GM12878 (cell line): ENCODE measurements at regions not wholly inside any gene's neighbourhood (a gene's known extent, or its start where the extent isn't known, plus 50 kb on each side); places are given as distances from the start of the nearest gene placed in this dataset.
A peak's percentile ranks its signal among the peaks of the same experiment; 100 is the strongest.

Experiments used
- ATAC-seq: fragments of 200-7000 bp; cut with Tn5 transposase; 3 replicates; pipeline ENCODE4 v1.9.1; 2020; ENCODE audit warnings: mild to moderate bottlenecking, moderate library complexity
- BruUV-seq: library from RNA; stranded (reverse); fragments of 400-500 nt; replicated peaks from 2 replicates; lab custom pipeline; 2021; lab: Mats Ljungman, UMichigan
- CTCF ChIA-PET: fragments of 300-600 bp; sonication (Branson Sonifier 250); formaldehyde crosslinking; extraction: SDS; loops from one replicate; lab custom pipeline; 2021; ENCODE audit warnings: inconsistent platforms; lab: Yijun Ruan, JAX
- POLR2A ChIA-PET: fragments of 350-600 bp; formaldehyde crosslinking; extraction: SDS; loops from one replicate; lab custom pipeline; 2021; ENCODE audit warnings: inconsistent platforms; lab: Charles Lee
- RAD21 ChIA-PET: fragments of 300-600 bp; sonication (Branson Sonifier 250); formaldehyde crosslinking; loops from one replicate; lab custom pipeline; 2023; ENCODE audit warnings: antibody characterized with exemption; ENCODE audit not compliant: unreplicated experiment; lab: Charles Lee
- SMC1A ChIA-PET: fragments of 300-600 bp; sonication (Branson Sonifier 250); formaldehyde crosslinking; loops from one replicate; lab custom pipeline; 2023; ENCODE audit not compliant: unreplicated experiment, uncharacterized antibody; lab: Charles Lee
- DNase-seq: peaks from one replicate; pipeline ENCODE4 v3.0.0-alpha.2; 2011; ENCODE audit warnings: low read depth, low spot score
- FAIRE-seq: peaks from 3 replicates; lab custom pipeline; 2011; peaks lifted over from hg19 to GRCh38; lab: Jason Lieb, UNC
- H2AFZ ChIP-seq: 2 replicates; pipeline ENCODE4 v1.6.0; 2011; ENCODE audit warnings: low read depth, low read length, control low read depth; ENCODE audit not compliant: control insufficient read depth
- H3K27ac ChIP-seq: 2 replicates; pipeline ENCODE4 v1.5.1; 2011; ENCODE audit warnings: control low read depth; ENCODE audit not compliant: control insufficient read depth, insufficient read depth
- H3K27me3 ChIP-seq, 2 experiments: replicated peaks in 1 of 2; 2 replicates each; pipeline versions ENCODE4 v1.6.0 to v1.6.1; 2011; ENCODE audit warnings: low read length in 1 of 2; ENCODE audit not compliant: control insufficient read depth in 2 of 2, insufficient read depth in 2 of 2
- H3K36me3 ChIP-seq, 2 experiments: 2 replicates each; pipeline ENCODE4 v1.5.1; 2011; ENCODE audit warnings: low read length in 1 of 2; ENCODE audit not compliant: control insufficient read depth in 2 of 2, insufficient read depth in 2 of 2
- H3K4me1 ChIP-seq: 2 replicates; pipeline ENCODE4 v1.6.1; 2011; ENCODE audit warnings: mild to moderate bottlenecking, low read length, moderate library complexity, mixed read lengths; ENCODE audit not compliant: control insufficient read depth, insufficient read depth
- H3K4me2 ChIP-seq: 2 replicates; pipeline ENCODE4 v1.6.0; 2011; ENCODE audit warnings: control low read depth; ENCODE audit not compliant: control insufficient read depth, insufficient read depth
- H3K4me3 ChIP-seq: fragments of 200-600 bp; sonication (generic); 2 replicates; pipeline ENCODE4 v1.5.1; 2016
- H3K79me2 ChIP-seq: 2 replicates; pipeline ENCODE4 v1.6.0; 2011; ENCODE audit warnings: low read length; ENCODE audit not compliant: control insufficient read depth, insufficient read depth
- H3K9ac ChIP-seq: 2 replicates; pipeline ENCODE4 v1.8.0; 2011; ENCODE audit warnings: low read length, control low read depth, mixed read lengths; ENCODE audit not compliant: control insufficient read depth, insufficient read depth
- H3K9me3 ChIP-seq: replicated peaks from 3 replicates; pipeline ENCODE4 v1.5.1; 2011; ENCODE audit warnings: mild to moderate bottlenecking, low read length; ENCODE audit not compliant: control insufficient read depth, insufficient read depth
- H4K20me1 ChIP-seq: 2 replicates; pipeline ENCODE4 v1.6.0; 2011; ENCODE audit not compliant: control insufficient read depth, insufficient read depth
- E2F8 ChIP-seq: fragments of 450-650 bp; IDR thresholded peaks from 2 replicates; pipeline ENCODE4 v1.6.1; 2018; ENCODE audit warnings: mild to moderate bottlenecking, low read depth, moderate library complexity; ENCODE audit not compliant: partially characterized antibody
- MYB ChIP-seq: fragments of 150-350 bp; IDR thresholded peaks from 2 replicates; pipeline ENCODE4 v1.6.1; 2014; ENCODE audit warnings: mild to moderate bottlenecking, low read depth, low read length, borderline replicate concordance
- MYC ChIP-seq: IDR thresholded peaks from 2 replicates; pipeline ENCODE4 v1.6.1; 2011; ENCODE audit warnings: mild to moderate bottlenecking, low read length, moderate library complexity, inconsistent platforms; ENCODE audit not compliant: insufficient read depth, insufficient replicate concordance, insufficient read length, severe bottlenecking
- NBN ChIP-seq: fragments of 450-650 bp; IDR thresholded peaks from 2 replicates; pipeline ENCODE4 v1.6.1; 2016
- SPI1 ChIP-seq: IDR thresholded peaks from 2 replicates; pipeline ENCODE4 v1.6.1; 2011; ENCODE audit warnings: low read depth, mild to moderate bottlenecking, low read length, moderate library complexity, borderline replicate concordance; ENCODE audit not compliant: insufficient read depth
- WGBS: methylation state at CpG from one replicate; pipeline ENCODE4 v1.1.6; 2016; ENCODE audit warnings: low lambda C conversion rate; ENCODE audit not compliant: insufficient replicate concordance, insufficient coverage; ENCODE audit errors: missing lambda C conversion rate; 5-methylcytosine and 5-hydroxymethylcytosine counted together
- in situ Hi-C: fragments of 300-500 bp; cut with MboI; formaldehyde crosslinking; loops from 9 replicates; pipeline ENCODE4 v1.14.3; 2018; ENCODE audit warnings: mixed read lengths
- intact Hi-C: fragments of 100-400 bp; cut with micrococcal nuclease; formaldehyde crosslinking; loops from one replicate; pipeline ENCODE4 v1.14.2; 2022; ENCODE audit not compliant: unreplicated experiment
- TF ChIP-seq, protein P1 (sequence below): fragments of 450-650 bp; IDR thresholded peaks from 2 replicates; pipeline ENCODE4 v1.6.1; 2016; ENCODE audit warnings: mild to moderate bottlenecking, moderate library complexity, borderline replicate concordance

DNA sequence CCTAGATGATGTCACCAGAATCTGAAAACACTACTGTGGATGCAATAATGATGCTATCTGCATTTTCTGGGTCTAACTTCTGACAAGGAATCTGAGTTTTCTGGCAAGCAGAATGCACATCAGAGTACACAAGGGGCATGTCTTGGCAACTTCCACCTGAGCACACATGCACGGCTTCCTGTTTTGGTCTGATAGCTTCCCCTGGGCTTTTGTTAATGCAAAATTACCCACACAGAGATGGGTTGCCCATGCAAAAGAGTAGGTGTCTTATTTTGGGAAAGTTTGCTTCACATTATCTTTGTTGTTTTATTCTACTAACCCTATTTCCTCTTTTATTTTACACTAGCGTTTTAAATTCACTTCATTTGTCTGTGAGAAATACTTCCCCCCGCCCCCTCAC is 74.2 kb upstream of the SATB1 start:
- BruUV-seq, result no TSS peak
- ATAC-seq (peak; percentile 54; the same call in 2 of the 3 replicates), FAIRE-seq (no peak), DNase-seq (peak; percentile 21)
- no peak overlapping the region for H3K9ac ChIP-seq
- RAD21 ChIA-PET, result no interaction called here
- H3K4me3 ChIP-seq, result no peak overlapping the region
- no peaks in the 10 kb centered on the region for H3K79me2 ChIP-seq
- H2AFZ ChIP-seq, result no peak overlapping the region
- no peaks in the 10 kb centered on the region for H3K36me3 ChIP-seq
- WGBS, result 26% methylated on average over 3 of the region's 3 CpGs
- no peak overlapping the region for H3K27ac ChIP-seq
- H4K20me1 ChIP-seq, result no peaks in the 10 kb centered on the region
- no peaks in the 10 kb centered on the region for H3K4me1 ChIP-seq
- intact Hi-C loops, result no loop called here
- CTCF ChIA-PET, result no interaction called here
- H3K4me2 ChIP-seq, result no peak overlapping the region
- TF ChIP-seq MYC, result no peak
- peak; percentile 8; the same call in 1 of the 2 replicates for TF ChIP-seq SPI1
- TF ChIP-seq MYB, result no peak
- POLR2A ChIA-PET, result no interaction called here
- H3K9me3 ChIP-seq, result no peaks in the 10 kb centered on the region
- SMC1A ChIA-PET, result no interaction called here
- H3K27me3 ChIP-seq, result no peaks in the 10 kb centered on the region
- in situ Hi-C loops, result no loop called here

DNA sequence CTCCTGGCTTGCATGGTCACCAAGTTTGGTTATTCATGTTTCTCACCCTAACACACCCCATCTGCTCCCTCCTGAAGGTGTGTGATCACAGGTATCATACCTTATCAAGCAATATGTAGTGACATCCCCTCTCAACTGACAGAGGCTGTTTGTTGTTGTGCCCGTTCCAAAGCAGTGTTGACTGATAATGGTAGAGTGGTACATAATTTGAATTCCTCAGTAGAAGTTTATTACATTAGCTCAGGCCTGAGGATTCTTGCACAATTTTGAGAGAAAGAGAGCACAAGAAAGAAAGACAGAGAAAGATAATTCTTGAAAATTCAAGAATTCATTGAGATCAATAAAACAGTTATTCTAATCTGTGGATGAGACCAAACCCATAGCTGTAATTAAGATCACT is 69.1 kb upstream of the SATB1 start:
- DNase-seq (no peak), ATAC-seq (no peak), FAIRE-seq (no peak)
- Histone ChIP-seq H3K4me2 (no peak overlapping the region), H3K9me3 (no peaks in the 10 kb centered on the region), H2AFZ (no peak overlapping the region), H4K20me1 (no peaks in the 10 kb centered on the region), H3K27me3 (no peaks in the 10 kb centered on the region), H3K79me2 (no peaks in the 10 kb centered on the region), H3K36me3 (no peaks in the 10 kb centered on the region), H3K27ac (no peak overlapping the region), H3K9ac (no peak overlapping the region), H3K4me3 (no peak overlapping the region), H3K4me1 (no peaks in the 10 kb centered on the region)
- TF ChIP-seq E2F8 (no peak), NBN (no peak)
- TF ChIP-seq, protein P1, sequence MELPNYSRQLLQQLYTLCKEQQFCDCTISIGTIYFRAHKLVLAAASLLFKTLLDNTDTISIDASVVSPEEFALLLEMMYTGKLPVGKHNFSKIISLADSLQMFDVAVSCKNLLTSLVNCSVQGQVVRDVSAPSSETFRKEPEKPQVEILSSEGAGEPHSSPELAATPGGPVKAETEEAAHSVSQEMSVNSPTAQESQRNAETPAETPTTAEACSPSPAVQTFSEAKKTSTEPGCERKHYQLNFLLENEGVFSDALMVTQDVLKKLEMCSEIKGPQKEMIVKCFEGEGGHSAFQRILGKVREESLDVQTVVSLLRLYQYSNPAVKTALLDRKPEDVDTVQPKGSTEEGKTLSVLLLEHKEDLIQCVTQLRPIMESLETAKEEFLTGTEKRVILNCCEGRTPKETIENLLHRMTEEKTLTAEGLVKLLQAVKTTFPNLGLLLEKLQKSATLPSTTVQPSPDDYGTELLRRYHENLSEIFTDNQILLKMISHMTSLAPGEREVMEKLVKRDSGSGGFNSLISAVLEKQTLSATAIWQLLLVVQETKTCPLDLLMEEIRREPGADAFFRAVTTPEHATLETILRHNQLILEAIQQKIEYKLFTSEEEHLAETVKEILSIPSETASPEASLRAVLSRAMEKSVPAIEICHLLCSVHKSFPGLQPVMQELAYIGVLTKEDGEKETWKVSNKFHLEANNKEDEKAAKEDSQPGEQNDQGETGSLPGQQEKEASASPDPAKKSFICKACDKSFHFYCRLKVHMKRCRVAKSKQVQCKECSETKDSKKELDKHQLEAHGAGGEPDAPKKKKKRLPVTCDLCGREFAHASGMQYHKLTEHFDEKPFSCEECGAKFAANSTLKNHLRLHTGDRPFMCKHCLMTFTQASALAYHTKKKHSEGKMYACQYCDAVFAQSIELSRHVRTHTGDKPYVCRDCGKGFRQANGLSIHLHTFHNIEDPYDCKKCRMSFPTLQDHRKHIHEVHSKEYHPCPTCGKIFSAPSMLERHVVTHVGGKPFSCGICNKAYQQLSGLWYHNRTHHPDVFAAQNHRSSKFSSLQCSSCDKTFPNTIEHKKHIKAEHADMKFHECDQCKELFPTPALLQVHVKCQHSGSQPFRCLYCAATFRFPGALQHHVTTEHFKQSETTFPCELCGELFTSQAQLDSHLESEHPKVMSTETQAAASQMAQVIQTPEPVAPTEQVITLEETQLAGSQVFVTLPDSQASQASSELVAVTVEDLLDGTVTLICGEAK, result no peak
- POLR2A ChIA-PET, result no interaction called here
- CTCF ChIA-PET, result no interaction called here
- intact Hi-C loops (no loop called here), in situ Hi-C loops (no loop called here)
- BruUV-seq, result no TSS peak
- WGBS, result 38% methylated on average over 1 of the region's 1 CpG
- SMC1A ChIA-PET, result no interaction called here
- RAD21 ChIA-PET, result no interaction called here
